DMS79 (cell line): ENCODE measurements at regions not wholly inside any gene's neighbourhood (a gene's known extent, or its start where the extent isn't known, plus 50 kb on each side); places are given as distances from the start of the nearest gene placed in this dataset.

Experiments
- DNase-seq: peaks from one replicate; lab custom pipeline; 2025; lab: John Stamatoyannopoulos, UW

GRCh38 chr7:19442016-19442785 lies 266.6 kb downstream of the POLR1F start:
- no peak for DNase-seq

- no peak for DNase-seq
Measured at GRCh38 chr7:19439517-19439916, 269.3 kb downstream of the POLR1F start.

GRCh38 chr7:19437446-19437845 lies 271.4 kb downstream of the POLR1F start:
- DNase-seq, result no peak

- no peak for DNase-seq
Measured at GRCh38 chr7:19427944-19428343, 280.9 kb downstream of the POLR1F start.

GRCh38 chr7:19421861-19422260 lies 276.6 kb upstream of the FERD3L start:
- DNase-seq, result no peak

- no peak for DNase-seq
Measured at GRCh38 chr7:19417231-19417630, 272.0 kb upstream of the FERD3L start.

- DNase-seq, result no peak
Measured at GRCh38 chr7:19415123-19415522, 269.9 kb upstream of the FERD3L start.

- no peak for DNase-seq
Measured at GRCh38 chr7:19413443-19413965, 268.3 kb upstream of the FERD3L start.

GRCh38 chr7:19410691-19411090 lies 265.5 kb upstream of the FERD3L start:
- DNase-seq, result no peak

- no peak for DNase-seq
Measured at GRCh38 chr7:19410106-19410505, 264.9 kb upstream of the FERD3L start.

GRCh38 chr7:19408706-19409220 lies 263.5 kb upstream of the FERD3L start:
- no peak for DNase-seq

- DNase-seq, result no peak
Measured at GRCh38 chr7:19407270-19407669, 262.0 kb upstream of the FERD3L start.

GRCh38 chr7:19405541-19405940 lies 260.3 kb upstream of the FERD3L start:
- DNase-seq, result no peak

- no peak for DNase-seq
Measured at GRCh38 chr7:19404912-19405329, 259.7 kb upstream of the FERD3L start.

- DNase-seq, result no peak
Measured at GRCh38 chr7:19403691-19404090, 258.5 kb upstream of the FERD3L start.

- no peak for DNase-seq
Measured at GRCh38 chr7:19401461-19401860, 256.2 kb upstream of the FERD3L start.

- no peak for DNase-seq
Measured at GRCh38 chr7:19400758-19401254, 255.6 kb upstream of the FERD3L start.

- no peak for DNase-seq
Measured at GRCh38 chr7:19397911-19398310, 252.7 kb upstream of the FERD3L start.

GRCh38 chr7:19392246-19392645 lies 247.0 kb upstream of the FERD3L start:
- no peak for DNase-seq

- DNase-seq, result no peak
Measured at GRCh38 chr7:19390795-19391194, 245.6 kb upstream of the FERD3L start.

- no peak for DNase-seq
Measured at GRCh38 chr7:19381321-19381720, 236.1 kb upstream of the FERD3L start.

- DNase-seq, result no peak
Measured at GRCh38 chr7:19378345-19378714, 233.1 kb upstream of the FERD3L start.

- DNase-seq, result no peak
Measured at GRCh38 chr7:19377611-19378344, 232.6 kb upstream of the FERD3L start.
